DMS53 (cell line): ENCODE measurements at regions not wholly inside any gene's neighbourhood (a gene's known extent, or its start where the extent isn't known, plus 50 kb on each side); places are given as distances from the start of the nearest gene placed in this dataset.
"Not testable (repeated sequence)": the region's sequence is repeated elsewhere in the genome, so short reads cannot be mapped to it uniquely, and the experiment has no call there.

Experiments used
- DNase-seq: peaks from one replicate; lab custom pipeline; 2025; lab: John Stamatoyannopoulos, UW

DNA sequence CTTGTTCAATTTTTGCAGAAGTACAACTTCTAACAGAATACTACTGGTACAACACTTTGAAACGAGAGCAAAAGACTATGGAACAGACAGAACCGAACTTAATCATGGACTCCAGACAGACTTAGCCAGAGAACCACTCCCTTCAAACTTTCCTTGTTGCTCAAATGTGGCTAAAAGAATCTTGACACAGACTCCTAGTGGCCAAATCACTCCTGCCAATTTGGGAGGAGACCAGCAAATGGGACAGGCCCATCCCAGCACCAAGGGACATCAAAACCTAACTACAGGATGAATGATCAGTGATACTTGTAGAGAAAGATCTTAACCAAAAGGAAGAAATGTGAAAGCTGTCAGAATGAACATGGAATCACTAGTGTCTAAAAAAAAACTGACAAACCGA is 154.0 kb downstream of the MATN1 start:
- DNase-seq: no peak

DNA sequence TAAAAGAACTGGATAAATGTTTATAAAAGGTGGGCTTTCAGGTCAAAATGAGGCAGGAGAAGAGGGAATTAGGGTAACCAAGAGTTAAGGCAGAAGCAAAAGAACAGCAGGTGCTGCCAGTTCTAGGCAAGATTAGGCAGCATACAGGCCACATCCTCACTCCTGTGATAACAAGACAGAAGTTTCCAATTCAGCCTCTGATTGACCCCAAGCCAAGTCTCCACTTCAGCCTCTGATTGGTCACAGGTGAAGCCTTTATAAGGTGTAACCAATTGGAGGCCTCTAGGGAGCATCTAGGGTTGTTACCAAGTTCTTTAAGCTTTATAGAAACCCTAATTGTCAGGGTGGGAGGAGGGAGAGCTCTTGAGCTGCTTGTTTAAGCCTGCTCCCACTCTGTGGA is 160.8 kb downstream of the MATN1 start:
- DNase-seq: no peak

DNA sequence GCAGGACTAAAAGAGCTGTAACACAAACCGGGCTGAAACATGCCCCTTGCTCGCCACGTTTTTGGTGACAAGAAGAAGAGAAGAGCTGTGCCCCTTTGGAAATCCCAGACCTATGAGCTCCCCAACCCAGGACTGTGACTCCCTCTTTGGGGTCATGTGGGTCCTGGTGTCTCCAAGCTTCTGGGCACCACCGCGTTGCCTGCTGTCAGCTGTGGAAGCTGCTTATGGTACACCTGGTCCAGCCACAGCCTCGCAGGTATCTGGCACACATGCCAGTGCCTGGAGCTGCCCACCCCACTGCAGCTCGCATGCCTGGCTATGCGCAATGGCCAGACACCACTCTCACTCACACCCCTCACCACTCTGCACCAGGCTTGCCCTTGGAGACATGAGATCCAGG is 171.8 kb downstream of the MATN1 start:
- no peak for DNase-seq

DNA sequence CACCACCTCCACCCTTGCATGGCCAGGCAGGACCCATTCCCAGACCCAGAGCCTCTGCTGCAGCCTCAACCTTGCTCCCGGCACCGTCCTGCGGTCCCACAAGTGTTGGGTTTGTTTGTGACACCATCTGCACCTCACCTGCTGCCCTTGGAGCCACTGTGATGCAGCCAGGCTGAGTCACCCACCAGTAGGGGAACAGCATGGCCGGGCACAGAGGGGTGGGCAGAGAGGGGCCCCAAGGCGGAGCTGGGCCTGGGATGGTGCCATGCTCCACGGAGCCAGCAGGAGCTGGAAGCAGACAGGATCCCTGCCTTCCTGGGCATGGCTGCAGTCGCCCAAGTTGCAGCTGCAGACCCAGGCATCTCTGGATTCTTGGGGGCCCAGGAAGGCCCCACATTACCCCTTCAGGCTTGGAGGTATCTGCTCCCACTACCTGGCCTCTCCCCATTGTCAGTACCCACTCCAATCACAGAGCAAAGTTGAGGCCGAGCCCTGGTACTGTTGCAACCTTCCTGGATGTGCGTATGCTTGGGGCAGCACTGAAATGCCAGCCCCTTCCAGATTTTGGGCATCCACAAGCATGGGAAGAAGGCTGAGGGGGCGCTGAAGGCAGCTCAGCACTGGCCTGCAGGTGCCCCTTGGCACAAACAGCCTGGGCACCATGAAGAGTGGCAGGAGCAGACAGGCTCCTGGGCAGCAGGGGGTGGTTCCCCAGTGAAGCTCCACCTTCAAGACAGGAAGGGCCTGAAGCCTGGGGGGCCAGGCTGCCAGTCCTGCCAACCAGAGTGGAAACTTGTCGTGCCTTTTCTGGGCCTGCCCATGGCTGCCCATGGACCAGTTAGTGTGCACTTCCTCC is 172.8 kb downstream of the MATN1 start:
- DNase-seq: no peak

DNA sequence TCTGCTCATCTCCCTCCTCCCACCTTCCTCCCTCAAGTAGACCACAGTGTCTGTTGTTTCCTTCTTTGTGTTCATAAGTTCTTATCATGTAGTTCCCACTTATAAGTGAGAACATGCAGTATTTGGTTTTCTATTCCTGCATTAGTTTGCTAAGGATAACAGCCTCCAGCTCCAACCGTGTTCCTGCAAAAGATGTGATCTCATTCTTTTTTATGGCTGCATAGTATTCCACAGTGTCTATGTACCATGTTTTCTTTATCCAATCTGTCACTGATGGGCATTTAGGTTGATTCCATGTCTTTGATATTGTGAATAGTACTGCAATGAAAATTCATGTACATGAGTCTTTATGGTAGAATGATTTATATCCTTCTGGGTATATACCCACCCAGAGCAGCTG is 173.5 kb downstream of the MATN1 start:
- DNase-seq: not testable (repeated sequence)

- no peak for DNase-seq
Observed at GRCh38 chr1:30548294-30548693, 175.1 kb downstream of the MATN1 start.

DNA sequence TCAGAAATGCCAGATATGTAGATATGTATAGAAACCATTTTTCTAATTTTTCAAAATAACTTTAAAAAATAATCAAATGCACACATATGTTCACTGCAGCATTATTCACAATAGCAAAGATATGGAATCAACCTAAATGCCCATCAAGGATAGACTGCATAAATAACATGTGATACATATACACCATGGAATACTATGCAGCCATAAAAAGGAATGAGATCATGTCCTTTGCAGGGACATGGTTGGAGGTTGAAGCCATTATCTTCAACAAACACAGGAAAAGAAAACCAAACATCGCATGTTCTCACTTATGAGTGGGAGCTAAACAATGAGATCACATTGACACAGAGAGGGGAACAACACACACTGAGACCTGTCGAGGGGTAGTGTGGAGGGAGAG is 176.1 kb downstream of the MATN1 start:
- DNase-seq: not testable (repeated sequence)

- no peak for DNase-seq
Observed at GRCh38 chr1:30545365-30545764, 178.0 kb downstream of the MATN1 start.

- DNase-seq: no peak
Observed at GRCh38 chr1:30541721-30542485, 181.5 kb downstream of the MATN1 start.

GRCh38 chr1:30540611-30541192 is 182.7 kb downstream of the MATN1 start:
- DNase-seq: no peak

- no peak for DNase-seq
Observed at GRCh38 chr1:30539884-30540283, 183.5 kb downstream of the MATN1 start.

GRCh38 chr1:30538993-30539867 is 184.2 kb downstream of the MATN1 start:
- no peak for DNase-seq

- no peak for DNase-seq
Observed at GRCh38 chr1:30538226-30538992, 185.0 kb downstream of the MATN1 start.

DNA sequence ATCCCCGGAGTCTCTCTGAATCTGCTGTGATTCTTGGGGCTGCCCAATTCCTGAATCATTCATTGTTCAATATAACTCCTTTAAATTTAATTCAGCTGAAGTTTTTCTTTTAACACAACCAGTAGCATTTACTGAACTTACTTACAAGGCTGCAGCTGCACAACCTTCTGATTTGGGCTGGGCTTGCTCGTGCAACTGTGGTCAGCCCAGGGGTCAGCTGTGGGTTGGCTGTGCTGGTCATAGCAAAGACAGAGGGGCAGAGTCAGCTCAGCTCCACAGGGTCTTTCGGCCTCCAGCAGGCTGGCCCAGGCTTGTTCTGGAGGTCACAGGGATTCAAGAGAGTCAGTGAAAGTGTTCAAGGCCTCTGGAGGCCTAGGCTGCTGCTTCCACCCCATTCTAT is 186.1 kb downstream of the MATN1 start:
- no peak for DNase-seq

GRCh38 chr1:30536530-30536929 is 186.9 kb downstream of the MATN1 start:
- no peak for DNase-seq

- DNase-seq: no peak
Observed at GRCh38 chr1:30535595-30536325, 187.6 kb downstream of the MATN1 start.

GRCh38 chr1:30534551-30534940 is 188.8 kb downstream of the MATN1 start:
- no peak for DNase-seq

GRCh38 chr1:30533796-30534550 is 189.4 kb downstream of the MATN1 start:
- no peak for DNase-seq

DNA sequence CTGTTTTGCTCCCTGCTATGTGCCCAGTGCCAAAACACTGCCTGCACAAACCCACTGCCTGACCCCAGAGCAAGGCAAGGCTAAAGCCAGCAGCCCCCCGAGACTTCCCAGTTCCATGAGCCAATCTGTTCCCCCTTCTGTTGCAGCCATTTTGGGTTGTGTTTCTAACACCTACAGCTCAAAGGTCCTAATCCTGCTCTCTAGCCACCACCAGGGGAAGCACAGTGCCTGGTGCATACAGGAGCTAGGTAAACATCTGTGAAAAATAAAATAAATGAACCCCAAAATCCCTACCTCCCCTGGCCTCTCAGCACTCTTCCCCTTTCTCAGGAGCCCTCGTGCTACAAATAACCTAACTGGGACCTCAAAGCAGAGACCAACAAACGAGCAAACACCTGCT is 190.2 kb downstream of the MATN1 start:
- no peak for DNase-seq

DNA sequence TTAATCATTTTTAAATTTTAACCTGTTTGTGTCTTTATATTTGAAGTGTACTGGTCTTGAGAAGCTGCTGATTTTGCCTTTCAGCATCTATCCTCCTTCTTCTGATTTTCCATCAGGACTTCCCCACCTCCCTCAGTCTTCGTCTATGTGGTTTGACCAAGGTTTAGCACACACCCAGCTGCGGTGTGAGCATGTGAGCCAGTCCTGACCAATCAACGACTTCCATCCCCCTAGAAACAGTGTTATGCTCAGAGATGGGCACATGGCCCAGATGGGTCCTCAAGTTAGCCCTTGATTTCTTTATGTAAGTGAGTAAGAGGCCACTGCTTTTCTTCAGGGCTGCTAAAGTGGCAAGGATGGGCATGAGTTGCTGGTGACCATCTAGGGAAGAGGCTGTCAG is 190.8 kb downstream of the MATN1 start:
- DNase-seq: no peak
